NCI-H748 treated with DMSO at 0.1 percent for 48 hours (cell line): ENCODE measurements at regions not wholly inside any gene's neighbourhood (a gene's known extent, or its start where the extent isn't known, plus 50 kb on each side); places are given as distances from the start of the nearest gene placed in this dataset.
"Not testable (repeated sequence)": the region's sequence is repeated elsewhere in the genome, so short reads cannot be mapped to it uniquely, and the experiment has no call there.

Source experiments
- DNase-seq: peaks from one replicate; lab custom pipeline; 2025; lab: John Stamatoyannopoulos, UW

GRCh38 chr14:105888784-105889665 lies 362.6 kb downstream of the TMEM121 start:
- no peak for DNase-seq

- no peak for DNase-seq
Observed at GRCh38 chr14:105889666-105890473, 363.5 kb downstream of the TMEM121 start.

- DNase-seq, result no peak
Observed at GRCh38 chr14:105890474-105891220, 364.3 kb downstream of the TMEM121 start.

GRCh38 chr14:105891221-105891602 lies 364.8 kb downstream of the TMEM121 start:
- DNase-seq, result no peak

GRCh38 chr14:105891631-105892452 lies 365.5 kb downstream of the TMEM121 start:
- no peak for DNase-seq

GRCh38 chr14:105892453-105893441 lies 366.4 kb downstream of the TMEM121 start:
- not testable (repeated sequence) for DNase-seq

- not testable (repeated sequence) for DNase-seq
Observed at GRCh38 chr14:105893686-105894085, 367.3 kb downstream of the TMEM121 start.

GRCh38 chr14:105894125-105894977 lies 368.0 kb downstream of the TMEM121 start:
- no peak for DNase-seq

GRCh38 chr14:105894978-105895881 lies 368.8 kb downstream of the TMEM121 start:
- no peak for DNase-seq

GRCh38 chr14:105896206-105896605 lies 369.8 kb downstream of the TMEM121 start:
- DNase-seq, result not testable (repeated sequence)

GRCh38 chr14:105896961-105897724 lies 370.8 kb downstream of the TMEM121 start:
- DNase-seq, result not testable (repeated sequence)

GRCh38 chr14:105897725-105898113 lies 371.3 kb downstream of the TMEM121 start:
- DNase-seq, result no peak

- no peak for DNase-seq
Observed at GRCh38 chr14:105898482-105899010, 372.2 kb downstream of the TMEM121 start.

GRCh38 chr14:105899071-105899641 lies 372.8 kb downstream of the TMEM121 start:
- DNase-seq, result no peak

GRCh38 chr14:105899657-105900397 lies 373.4 kb downstream of the TMEM121 start:
- DNase-seq, result no peak
